ENCODE measurements at regions not wholly inside any gene's neighbourhood (a gene's known extent, or its start where the extent isn't known, plus 50 kb on each side); places are given as distances from the start of the nearest gene placed in this dataset.

- no peak for DNase-seq (ENCODE audit: low spot score in 2 of 2)
- intact Hi-C loops (cut with DNase I; ENCODE audit: low total_unique reads): no loop called here
- no peak for TF ChIP-seq CTCF (IDR thresholded peaks at IDR 0.05)
- no peak for TF ChIP-seq POLR2A (IDR thresholded peaks at IDR 0.05)
- H3K4me3 ChIP-seq (ENCODE audit: low read depth, poor library complexity, severe bottlenecking): no peak overlapping the region
Measured at GRCh38 chr12:9345171-9345570, 137.0 kb upstream of the PZP start.

DNA sequence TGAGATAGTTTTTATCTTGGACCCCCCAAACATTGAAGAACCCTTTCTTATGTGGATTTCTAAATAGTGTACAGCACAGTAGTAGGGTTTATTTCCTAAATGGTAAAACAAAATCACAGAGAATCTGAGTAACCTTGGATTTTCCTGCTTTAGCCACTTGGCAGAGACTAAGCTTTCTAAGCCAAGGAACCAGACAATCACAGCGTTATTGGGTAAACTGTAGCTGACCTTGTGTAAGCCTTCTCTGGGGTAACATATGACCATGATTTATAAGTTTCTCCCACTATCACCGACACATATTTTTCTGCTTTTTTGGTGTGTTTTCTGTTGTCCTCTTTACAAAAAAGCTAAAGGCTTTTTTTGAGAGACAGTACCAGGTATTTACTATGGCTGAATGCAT lies 136.3 kb upstream of the PZP start:
- 66 to 78% methylated on average over 2 of the region's 2 CpGs for WGBS, 2 donors
- intact Hi-C loops (cut with DNase I; ENCODE audit: low total_unique reads): no loop called here
- no peak overlapping the region for H3K4me3 ChIP-seq (ENCODE audit: low read depth, poor library complexity, severe bottlenecking)
- TF ChIP-seq POLR2A (IDR thresholded peaks at IDR 0.05) (no peak), CTCF (IDR thresholded peaks at IDR 0.05) (no peak)
- no peak for DNase-seq (ENCODE audit: low spot score in 2 of 2)

- intact Hi-C loops (cut with DNase I; ENCODE audit: low total_unique reads): no loop called here
- TF ChIP-seq CTCF (IDR thresholded peaks at IDR 0.05) (no peak), POLR2A (IDR thresholded peaks at IDR 0.05) (no peak)
- no peak overlapping the region for H3K4me3 ChIP-seq (ENCODE audit: low read depth, poor library complexity, severe bottlenecking)
- WGBS, 2 donors: 80 to 81% methylated on average over 3 of the region's 3 CpGs
- DNase-seq (ENCODE audit: low spot score in 2 of 2): no peak
Measured at GRCh38 chr12:9343731-9344130, 135.5 kb upstream of the PZP start.

DNA sequence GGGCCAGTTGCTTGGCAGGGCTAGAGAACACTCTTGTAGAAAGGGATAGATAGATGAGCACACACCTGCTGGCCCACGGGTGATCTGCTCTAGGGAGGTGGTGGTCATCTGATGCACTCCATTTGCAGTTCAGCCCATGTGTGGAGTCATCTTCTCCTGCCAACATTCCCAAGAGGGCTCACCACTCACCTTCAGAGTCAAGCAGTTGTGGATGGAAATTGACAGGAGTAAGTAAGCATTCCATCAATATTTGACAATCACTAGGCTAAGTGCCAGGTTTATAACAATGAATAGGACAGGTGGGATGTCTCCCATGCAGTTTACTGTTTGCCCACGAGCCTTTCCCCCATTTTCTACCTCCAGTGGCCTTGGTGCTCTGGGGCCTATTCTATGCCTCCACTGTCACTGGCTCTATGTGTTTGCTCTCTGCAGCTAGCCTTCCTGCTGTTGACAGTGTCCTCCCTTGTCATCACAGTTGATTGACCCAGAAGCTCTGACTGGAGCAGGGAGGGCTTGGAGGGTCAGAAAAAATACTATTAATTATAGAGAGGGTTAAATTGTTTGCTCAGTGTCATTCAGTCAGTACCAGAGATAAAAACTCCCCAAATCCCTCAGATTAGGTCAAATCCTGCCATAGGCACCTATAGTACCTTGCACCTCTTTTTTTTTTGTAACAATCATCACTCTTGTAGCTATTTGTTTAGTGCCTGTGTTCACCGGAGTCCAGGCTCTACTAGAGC lies 134.6 kb upstream of the PZP start:
- WGBS, 2 donors: 88 to 89% methylated on average over 3 of the region's 3 CpGs
- intact Hi-C loops (cut with DNase I; ENCODE audit: low total_unique reads): no loop called here
- no peak for DNase-seq (ENCODE audit: low spot score in 2 of 2)
- H3K4me3 ChIP-seq (ENCODE audit: low read depth, poor library complexity, severe bottlenecking): no peak overlapping the region
- no peak for TF ChIP-seq POLR2A (IDR thresholded peaks at IDR 0.05)
- TF ChIP-seq CTCF (IDR thresholded peaks at IDR 0.05): no peak

DNA sequence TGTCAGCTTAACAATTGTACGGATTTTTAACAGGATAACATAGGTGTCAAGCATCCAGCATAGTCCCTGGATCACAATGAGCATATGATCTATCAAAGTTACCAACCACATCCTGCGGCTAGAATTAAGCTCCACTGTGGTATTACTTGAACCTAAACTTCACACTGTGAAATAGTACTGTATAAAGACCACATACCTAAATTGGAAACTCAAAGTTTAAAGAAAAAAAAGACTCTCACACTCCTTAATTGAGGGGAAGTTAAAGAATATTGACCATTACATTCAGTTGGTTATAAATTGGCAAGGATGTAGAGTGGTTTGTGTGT lies 133.0 kb upstream of the PZP start:
- TF ChIP-seq CTCF (IDR thresholded peaks at IDR 0.05): no peak
- TF ChIP-seq POLR2A (IDR thresholded peaks at IDR 0.05): no peak
- WGBS, 2 donors: 89 to 91% methylated on average over 2 of the region's 2 CpGs
- H3K4me3 ChIP-seq (ENCODE audit: low read depth, poor library complexity, severe bottlenecking): no peak overlapping the region
- DNase-seq (ENCODE audit: low spot score in 2 of 2): no peak
- intact Hi-C loops (cut with DNase I; ENCODE audit: low total_unique reads): no loop called here
